T-cell (primary cell): ENCODE measurements at regions not wholly inside any gene's neighbourhood (a gene's known extent, or its start where the extent isn't known, plus 50 kb on each side); places are given as distances from the start of the nearest gene placed in this dataset.

Experiments
- ATAC-seq, 4 experiments: fragments of 200-7000 bp in 3 of 4; fragments of 150-1000 bp in 1 of 4; cut with Tn5 transposase; replicated peaks in 1 of 4; 1 replicate in 3 of 4; 2 replicates in 1 of 4; pipeline ENCODE4 v1.10.0; 2021; ENCODE audit warnings: moderate library complexity in 3 of 4, mild to moderate bottlenecking in 2 of 4, moderate number of reproducible peaks in 1 of 4
- CTCF ChIA-PET, 2 donors: fragments of 300-600 bp; sonication (Branson Sonifier 250); formaldehyde crosslinking; loops; one replicate each; lab custom pipeline; 2022; ENCODE audit warnings: antibody characterized with exemption in 2 of 2; lab: Charles Lee
- POLR2A ChIA-PET, 2 donors: fragments of 300-600 bp; sonication (Branson Sonifier 250); formaldehyde crosslinking; loops; one replicate each; lab custom pipeline; 2022; ENCODE audit warnings: antibody characterized with exemption in 2 of 2; lab: Charles Lee
- DNase-seq, 35 experiments: peaks; one replicate each; pipeline versions ENCODE4 v3.0.0 to v3.0.0-alpha.2; 2013 to 2023
- H3K27ac ChIP-seq: one replicate; pipeline ENCODE4 v1.5.1; 2013; ENCODE audit warnings: low read length
- H3K27me3 ChIP-seq, 2 experiments: replicated peaks in 1 of 2; 1 replicate in 1 of 2; 2 replicates in 1 of 2; pipeline versions ENCODE4 v1.6.1 to v1.7.0; 2013; ENCODE audit warnings: low read length in 1 of 2, mixed read lengths in 1 of 2; ENCODE audit not compliant: control insufficient read depth in 2 of 2, insufficient read depth in 2 of 2; ENCODE audit errors: extremely low read depth in 1 of 2
- H3K36me3 ChIP-seq, 2 donors: 1 replicate in 1 of 2; 2 replicates in 1 of 2; pipeline versions ENCODE4 v1.6.1 to v1.7.0; 2013; ENCODE audit warnings: low read length in 1 of 2; ENCODE audit not compliant: control insufficient read depth in 2 of 2, insufficient read depth in 1 of 2; ENCODE audit errors: extremely low read depth in 1 of 2
- H3K4me1 ChIP-seq, 2 experiments: 1 replicate in 1 of 2; 2 replicates in 1 of 2; pipeline versions ENCODE4 v1.6.1 to v1.7.0; 2013; ENCODE audit warnings: low read length in 2 of 2, mixed read lengths in 1 of 2; ENCODE audit not compliant: insufficient read depth in 2 of 2, control insufficient read depth in 1 of 2; ENCODE audit errors: extremely low read depth in 1 of 2
- H3K4me3 ChIP-seq, 2 donors: 1 replicate in 1 of 2; 2 replicates in 1 of 2; pipeline versions ENCODE4 v1.5.1 to v1.7.0; 2013; ENCODE audit warnings: mild to moderate bottlenecking in 2 of 2, low read length in 1 of 2, moderate library complexity in 1 of 2; ENCODE audit not compliant: control insufficient read depth in 1 of 2; ENCODE audit errors: extremely low read depth in 1 of 2
- H3K9me3 ChIP-seq: 2 replicates; pipeline ENCODE4 v1.7.0; 2013
- H3K27ac Mint-ChIP-seq, 2 donors: one replicate each; pipeline ENCODE4 v1.8.0; 2020 to 2021; ENCODE audit warnings: mild to moderate bottlenecking in 2 of 2, mixed read lengths in 2 of 2
- H3K27me3 Mint-ChIP-seq, 2 donors: one replicate each; pipeline ENCODE4 v1.8.0; 2021 to 2022; ENCODE audit warnings: mixed read lengths in 2 of 2
- H3K36me3 Mint-ChIP-seq: one replicate; pipeline ENCODE4 v1.8.0; 2021; ENCODE audit warnings: mixed read lengths
- H3K4me1 Mint-ChIP-seq, 3 donors: one replicate each; pipeline ENCODE4 v1.8.0; 2020 to 2022; ENCODE audit warnings: mixed read lengths in 3 of 3, mild to moderate bottlenecking in 1 of 3
- H3K4me3 Mint-ChIP-seq, 3 donors: one replicate each; pipeline ENCODE4 v1.8.0; 2020 to 2022; ENCODE audit warnings: mild to moderate bottlenecking in 3 of 3, mixed read lengths in 3 of 3, moderate library complexity in 3 of 3
- H3K9me3 Mint-ChIP-seq, 3 donors: one replicate each; pipeline ENCODE4 v1.8.0; 2020 to 2022; ENCODE audit warnings: mixed read lengths in 3 of 3
- WGBS: methylation state at CpG from one replicate; pipeline ENCODE4 v1.1.5; 2013; ENCODE audit warnings: missing lambda C conversion rate; ENCODE audit not compliant: insufficient coverage; 5-methylcytosine and 5-hydroxymethylcytosine counted together

DNA sequence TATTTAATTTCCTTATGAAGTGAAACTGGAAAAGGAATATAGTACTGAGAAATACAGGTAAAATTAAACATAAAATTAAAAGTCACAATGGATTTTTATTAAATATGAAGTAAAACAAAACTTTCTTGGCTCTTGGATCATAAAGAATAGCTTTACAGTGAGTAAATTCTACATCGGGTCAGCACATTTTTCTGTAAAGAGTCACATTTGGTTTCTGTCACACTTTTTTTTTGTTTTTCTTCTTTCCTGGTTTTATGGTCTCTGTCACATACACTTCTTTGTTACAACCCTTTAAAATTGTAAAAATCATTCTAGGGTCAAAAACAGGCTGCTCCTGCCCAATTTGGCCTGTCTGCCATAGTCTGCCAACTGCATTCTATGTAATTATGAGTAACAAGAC lies 254.4 kb upstream of the POU3F2 start:
- no peaks in the 10 kb centered on the region for H3K9me3 ChIP-seq
- WGBS = no CpG with 5 or more reads among the region's 1 CpG
- Mint-ChIP-seq H3K27me3 (peaks cover 2 to 4% of the 10 kb centered on the region in 2 donors), H3K4me3 (no peak overlapping the region), H3K36me3 (no peaks in the 10 kb centered on the region), H3K4me1 (no peaks in the 10 kb centered on the region), H3K27ac (no peak overlapping the region), H3K9me3 (no peaks in the 10 kb centered on the region)
- H3K4me3 ChIP-seq = no peak overlapping the region
- POLR2A ChIA-PET = no interaction called here
- H3K27ac ChIP-seq = no peak overlapping the region
- CTCF ChIA-PET = no interaction called here
- no peaks in the 10 kb centered on the region for H3K36me3 ChIP-seq
- ATAC-seq (no peak), DNase-seq (no peak)
- no peaks in the 10 kb centered on the region for H3K4me1 ChIP-seq
- no peaks in the 10 kb centered on the region for H3K27me3 ChIP-seq

DNA sequence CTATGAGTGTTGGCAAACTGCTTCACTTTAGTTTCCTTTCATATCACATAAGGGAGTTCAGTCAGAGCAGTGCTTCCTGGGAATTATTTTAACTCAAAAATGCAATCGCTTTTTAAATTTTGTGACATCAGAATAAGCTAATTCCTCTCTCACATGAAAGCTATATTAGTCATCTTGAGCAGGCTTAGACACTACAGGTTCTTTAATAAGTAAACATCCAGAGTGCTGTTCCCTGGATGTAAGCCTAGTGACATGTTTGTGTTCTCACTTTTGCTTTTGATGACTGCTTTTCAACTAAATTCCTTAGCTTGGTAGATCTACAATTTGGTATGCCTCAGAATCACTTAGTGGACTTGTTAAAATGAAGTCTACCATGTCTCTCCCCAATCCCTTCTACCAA lies 252.7 kb upstream of the POU3F2 start:
- no peak overlapping the region for H3K4me3 Mint-ChIP-seq
- H3K36me3 Mint-ChIP-seq = no peaks in the 10 kb centered on the region
- DNase-seq = no peak
- H3K4me3 ChIP-seq = no peak overlapping the region
- no peaks in the 10 kb centered on the region for H3K4me1 ChIP-seq
- no peak overlapping the region for H3K27ac ChIP-seq
- POLR2A ChIA-PET = no interaction called here
- H3K9me3 Mint-ChIP-seq = no peaks in the 10 kb centered on the region
- CTCF ChIA-PET = no interaction called here
- no peaks in the 10 kb centered on the region for H3K9me3 ChIP-seq
- H3K4me1 Mint-ChIP-seq = no peaks in the 10 kb centered on the region
- peaks cover 2 to 7% of the 10 kb centered on the region in 2 donors for H3K27me3 Mint-ChIP-seq
- H3K27me3 ChIP-seq = no peaks in the 10 kb centered on the region
- WGBS = no CpG with 5 or more reads among the region's 1 CpG
- H3K27ac Mint-ChIP-seq = no peak overlapping the region
- no peaks in the 10 kb centered on the region for H3K36me3 ChIP-seq
- no peak for ATAC-seq

GRCh38 chr6:98583506-98583905 lies 250.9 kb upstream of the POU3F2 start:
- WGBS = no CpG with 5 or more reads among the region's 1 CpG
- no peak overlapping the region for H3K4me3 Mint-ChIP-seq
- Histone ChIP-seq H3K4me1 (no peaks in the 10 kb centered on the region), H3K27me3 (no peaks in the 10 kb centered on the region), H3K4me3 (no peak overlapping the region), H3K9me3 (no peaks in the 10 kb centered on the region), H3K27ac (no peak overlapping the region), H3K36me3 (no peaks in the 10 kb centered on the region)
- no peak for ATAC-seq
- H3K27ac Mint-ChIP-seq = no peak overlapping the region
- CTCF ChIA-PET = no interaction called here
- no peak for DNase-seq
- no peaks in the 10 kb centered on the region for H3K36me3 Mint-ChIP-seq
- H3K4me1 Mint-ChIP-seq = no peaks in the 10 kb centered on the region
- POLR2A ChIA-PET = no interaction called here
- H3K9me3 Mint-ChIP-seq = no peaks in the 10 kb centered on the region
- peaks cover 2 to 9% of the 10 kb centered on the region in 2 donors for H3K27me3 Mint-ChIP-seq

- ATAC-seq = no peak
- Histone ChIP-seq H3K27ac (no peak overlapping the region), H3K36me3 (no peaks in the 10 kb centered on the region), H3K4me3 (no peak overlapping the region), H3K4me1 (no peaks in the 10 kb centered on the region), H3K9me3 (no peaks in the 10 kb centered on the region), H3K27me3 (no peaks in the 10 kb centered on the region)
- ChIA-PET POLR2A (no interaction called here), CTCF (no interaction called here)
- Mint-ChIP-seq H3K36me3 (no peaks in the 10 kb centered on the region), H3K27me3 (peaks cover 2 to 11% of the 10 kb centered on the region in 2 donors), H3K27ac (no peak overlapping the region), H3K4me1 (no peaks in the 10 kb centered on the region), H3K9me3 (no peaks in the 10 kb centered on the region), H3K4me3 (no peak overlapping the region)
- 0% methylated on average over 1 of the region's 1 CpG for WGBS
- DNase-seq = no peak
Observed at GRCh38 chr6:98586163-98586562, 248.2 kb upstream of the POU3F2 start.

DNA sequence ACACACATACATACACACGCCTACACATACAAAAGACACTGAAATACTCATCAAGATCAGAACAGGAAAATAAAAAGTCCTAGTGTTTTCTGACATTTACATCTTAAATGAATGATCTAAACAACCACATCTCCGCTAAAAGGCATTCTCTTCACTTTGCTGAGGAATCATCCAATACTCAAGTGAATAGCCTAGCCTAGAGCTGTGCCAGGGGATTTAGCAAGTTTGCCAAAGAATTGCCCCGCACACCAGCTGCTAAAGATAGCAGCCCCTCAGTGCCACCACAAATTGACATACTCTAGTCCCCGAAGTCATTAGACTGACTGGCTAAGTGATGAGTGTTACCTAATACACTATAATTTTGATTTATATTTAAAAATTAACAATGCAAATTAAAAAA lies 246.8 kb upstream of the POU3F2 start:
- H3K4me3 Mint-ChIP-seq = no peak overlapping the region
- H3K4me1 Mint-ChIP-seq = no peaks in the 10 kb centered on the region
- H3K27ac Mint-ChIP-seq = no peak overlapping the region
- 77% methylated on average over 2 of the region's 4 CpGs for WGBS
- Histone ChIP-seq H3K4me1 (no peaks in the 10 kb centered on the region), H3K4me3 (no peak overlapping the region), H3K27me3 (no peaks in the 10 kb centered on the region), H3K36me3 (no peaks in the 10 kb centered on the region), H3K27ac (no peak overlapping the region), H3K9me3 (no peaks in the 10 kb centered on the region)
- ChIA-PET POLR2A (no interaction called here), CTCF (no interaction called here)
- no peaks in the 10 kb centered on the region for H3K9me3 Mint-ChIP-seq
- H3K27me3 Mint-ChIP-seq = peaks cover 2 to 11% of the 10 kb centered on the region in 2 donors
- ATAC-seq (no peak), DNase-seq (no peak)
- H3K36me3 Mint-ChIP-seq = no peaks in the 10 kb centered on the region

- Mint-ChIP-seq H3K36me3 (no peaks in the 10 kb centered on the region), H3K4me3 (no peak overlapping the region), H3K27me3 (peaks cover 0 to 7% of the 10 kb centered on the region in 2 donors), H3K27ac (no peak overlapping the region), H3K9me3 (no peaks in the 10 kb centered on the region), H3K4me1 (no peaks in the 10 kb centered on the region)
- Histone ChIP-seq H3K4me3 (no peak overlapping the region), H3K27me3 (no peaks in the 10 kb centered on the region), H3K36me3 (no peaks in the 10 kb centered on the region), H3K9me3 (no peaks in the 10 kb centered on the region), H3K4me1 (no peaks in the 10 kb centered on the region), H3K27ac (no peak overlapping the region)
- ChIA-PET CTCF (interaction anchor here in 1 of 2 donors (0.6 kb wide), 1 partner anchor 119 kb away, joined by 4 read pairs; no protein-coding TSS in a partner anchor), POLR2A (interaction anchor here in 1 of 2 donors (0.6 kb wide), 1 partner anchor 21 kb away, joined by 3 read pairs; no protein-coding TSS in a partner anchor)
- DNase-seq = no peak
- ATAC-seq = no peak
- WGBS = 76% methylated on average over 4 of the region's 5 CpGs
Observed at GRCh38 chr6:98589536-98589935, 244.8 kb upstream of the POU3F2 start.

DNA sequence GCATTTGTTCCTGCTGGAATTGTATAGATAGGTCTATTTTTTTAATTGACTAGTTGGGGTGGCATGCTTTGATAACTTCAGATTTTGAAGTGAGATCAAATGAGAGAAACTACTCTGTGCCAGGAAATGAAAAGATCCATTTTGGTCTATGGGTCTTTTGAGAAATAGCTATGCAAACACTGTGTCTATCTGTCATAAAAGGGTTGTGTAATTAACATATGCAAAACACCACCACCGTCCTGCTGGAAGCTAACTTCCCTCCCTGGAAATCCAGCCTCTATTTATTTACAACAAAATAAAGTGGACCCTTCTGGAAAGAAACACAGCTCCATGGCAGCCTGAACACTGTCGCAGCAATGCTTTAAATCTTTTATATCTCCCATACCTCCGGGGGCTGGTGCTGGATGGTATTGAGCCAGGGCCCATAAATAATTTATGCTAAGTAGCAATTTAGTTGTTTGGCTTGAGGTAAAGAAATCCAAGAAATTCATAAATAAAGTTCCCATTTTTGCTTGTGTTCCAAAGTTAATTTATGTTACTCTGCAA lies 244.2 kb upstream of the POU3F2 start:
- no peaks in the 10 kb centered on the region for H3K9me3 Mint-ChIP-seq
- DNase-seq (no peak), ATAC-seq (no peak)
- no peaks in the 10 kb centered on the region for H3K36me3 Mint-ChIP-seq
- Histone ChIP-seq H3K27ac (no peak overlapping the region), H3K9me3 (no peaks in the 10 kb centered on the region), H3K4me3 (no peak overlapping the region), H3K36me3 (no peaks in the 10 kb centered on the region), H3K4me1 (no peaks in the 10 kb centered on the region), H3K27me3 (no peaks in the 10 kb centered on the region)
- CTCF ChIA-PET = no interaction called here
- no peak overlapping the region for H3K4me3 Mint-ChIP-seq
- peaks cover 0 to 5% of the 10 kb centered on the region in 2 donors for H3K27me3 Mint-ChIP-seq
- WGBS = no CpG with 5 or more reads among the region's 3 CpGs
- POLR2A ChIA-PET = interaction anchor here in 1 of 2 donors (0.6 kb wide), 1 partner anchor 21 kb away, joined by 3 read pairs; no protein-coding TSS in a partner anchor
- no peak overlapping the region for H3K27ac Mint-ChIP-seq
- H3K4me1 Mint-ChIP-seq = no peaks in the 10 kb centered on the region
